ENCODE measurements at regions not wholly inside any gene's neighbourhood (a gene's known extent, or its start where the extent isn't known, plus 50 kb on each side); places are given as distances from the start of the nearest gene placed in this dataset.

DNA sequence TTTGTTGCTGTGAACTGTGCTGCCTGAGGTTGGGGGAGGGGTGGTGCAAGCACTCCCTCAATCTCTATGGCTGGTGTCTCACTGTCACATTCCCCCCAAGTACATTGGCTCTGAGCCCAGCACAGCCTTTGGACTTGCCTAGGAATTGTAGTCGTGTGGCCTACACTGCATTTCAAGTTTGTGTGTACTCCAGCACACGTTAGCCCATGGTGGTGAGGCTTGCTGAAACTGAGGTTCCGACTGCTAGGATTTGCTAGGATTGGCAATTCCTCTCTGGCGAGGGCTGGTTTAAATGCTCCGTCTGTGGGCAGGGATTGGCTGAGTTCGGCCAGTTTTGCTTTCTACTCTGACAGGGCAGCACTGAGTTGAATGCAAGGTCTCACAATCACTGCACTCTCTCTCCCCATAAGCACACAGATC lies 121.7 kb upstream of the CXXC4 start (continued):
- TF ChIP-seq CTCF (IDR thresholded peaks at IDR 0.05; ENCODE audit: control extremely low read depth in 1 of 3, insufficient read depth in 1 of 3, low read depth in 1 of 3, low read length in 3 of 3) (no peak), BACH1 (IDR thresholded peaks at IDR 0.05; ENCODE audit: low read length) (no peak), TAF7 (optimal IDR thresholded peaks at IDR 0.05; ENCODE audit: borderline replicate concordance, low read depth, low read length) (no peak), RFX5 (IDR thresholded peaks at IDR 0.05; ENCODE audit: borderline replicate concordance, low read depth, low read length) (no peak), E2F6 (IDR thresholded peaks at IDR 0.05) (no peak), GTF2F1 (IDR thresholded peaks at IDR 0.05; ENCODE audit: borderline replicate concordance, low read depth, low read length) (no peak)

Data from H1 (cell line).